KMS-11 (cell line): ENCODE measurements at regions not wholly inside any gene's neighbourhood (a gene's known extent, or its start where the extent isn't known, plus 50 kb on each side); places are given as distances from the start of the nearest gene placed in this dataset.

Source experiments
- H2AFZ ChIP-seq: fragments of 200-600 bp; sonication (generic); 2 replicates; pipeline ENCODE4 v1.6.1; 2016; ENCODE audit warnings: antibody characterized with exemption, mixed run types, low read depth
- H3K27ac ChIP-seq: fragments of 200-600 bp; sonication (generic); 2 replicates; pipeline ENCODE4 v1.6.1; 2016; ENCODE audit warnings: mild to moderate bottlenecking, mixed run types
- H3K27me3 ChIP-seq: fragments of 200-600 bp; sonication (generic); 2 replicates; pipeline ENCODE4 v1.6.1; 2017; ENCODE audit warnings: mild to moderate bottlenecking, low read depth, mixed run types, moderate library complexity; ENCODE audit not compliant: insufficient read depth
- H3K36me3 ChIP-seq: fragments of 200-600 bp; sonication (generic); 2 replicates; pipeline ENCODE4 v1.6.1; 2017; ENCODE audit warnings: mild to moderate bottlenecking, mixed run types; ENCODE audit not compliant: insufficient read depth
- H3K4me1 ChIP-seq: fragments of 200-600 bp; sonication (generic); 2 replicates; pipeline ENCODE4 v1.6.1; 2016; ENCODE audit warnings: mild to moderate bottlenecking, low read depth, mixed run types; ENCODE audit not compliant: poor library complexity, severe bottlenecking
- H3K4me2 ChIP-seq: fragments of 200-600 bp; sonication (generic); 2 replicates; pipeline ENCODE4 v1.7.0; 2016; ENCODE audit warnings: mild to moderate bottlenecking, mixed run types
- H3K4me3 ChIP-seq: fragments of 200-600 bp; sonication (generic); IDR thresholded peaks from 2 replicates; pipeline ENCODE4 v1.6.1; 2017; ENCODE audit warnings: low read depth, low read length, mixed read lengths; ENCODE audit not compliant: insufficient read depth
- H3K79me2 ChIP-seq: fragments of 200-600 bp; sonication (generic); 2 replicates; pipeline ENCODE4 v1.6.1; 2016; ENCODE audit warnings: low read depth, mixed run types; ENCODE audit not compliant: insufficient read depth
- H3K9ac ChIP-seq: fragments of 200-600 bp; sonication (generic); 2 replicates; pipeline ENCODE4 v1.6.1; 2016; ENCODE audit warnings: mild to moderate bottlenecking, mixed run types
- H4K20me1 ChIP-seq: fragments of 200-600 bp; sonication (generic); 2 replicates; pipeline ENCODE4 v1.6.1; 2016; ENCODE audit warnings: mild to moderate bottlenecking, mixed run types; ENCODE audit not compliant: insufficient read depth
- CTCF ChIP-seq: fragments of 200-600 bp; sonication (generic); conservative IDR thresholded peaks from 2 replicates; pipeline ENCODE4 v1.6.1; 2017; ENCODE audit warnings: low read depth, mild to moderate bottlenecking, antibody characterized with exemption, low read length, moderate library complexity, mixed read lengths

DNA sequence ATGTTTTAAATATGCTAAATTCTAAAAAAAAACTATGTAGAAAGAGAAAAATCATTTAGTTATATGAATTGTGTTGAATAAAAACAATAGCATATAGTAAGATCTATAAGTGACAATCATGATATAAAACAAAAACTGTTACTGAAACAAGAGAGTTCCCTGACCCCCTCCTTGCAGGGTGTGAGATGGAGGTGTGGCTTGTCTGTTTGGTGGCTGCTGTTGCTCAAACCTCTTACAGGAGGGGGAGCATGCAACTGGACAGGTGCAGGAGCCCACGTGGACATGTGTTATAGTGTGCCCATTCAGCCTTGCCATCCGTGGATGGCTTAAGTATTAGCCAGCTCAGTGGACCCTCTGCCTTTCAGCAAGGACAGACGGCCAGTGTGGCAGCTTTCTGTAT lies 206.7 kb downstream of the MOXD1 start:
- H3K4me1 ChIP-seq = peaks cover 19% of the 10 kb centered on the region
- H4K20me1 ChIP-seq = no peaks in the 10 kb centered on the region
- H3K27ac ChIP-seq = no peak overlapping the region
- H3K4me3 ChIP-seq = no peak overlapping the region
- H3K36me3 ChIP-seq = no peaks in the 10 kb centered on the region
- H3K4me2 ChIP-seq = no peak overlapping the region
- no peak overlapping the region for H3K9ac ChIP-seq
- no peak for TF ChIP-seq CTCF
- no peaks in the 10 kb centered on the region for H3K79me2 ChIP-seq
- H2AFZ ChIP-seq = no peak overlapping the region
- no peaks in the 10 kb centered on the region for H3K27me3 ChIP-seq

DNA sequence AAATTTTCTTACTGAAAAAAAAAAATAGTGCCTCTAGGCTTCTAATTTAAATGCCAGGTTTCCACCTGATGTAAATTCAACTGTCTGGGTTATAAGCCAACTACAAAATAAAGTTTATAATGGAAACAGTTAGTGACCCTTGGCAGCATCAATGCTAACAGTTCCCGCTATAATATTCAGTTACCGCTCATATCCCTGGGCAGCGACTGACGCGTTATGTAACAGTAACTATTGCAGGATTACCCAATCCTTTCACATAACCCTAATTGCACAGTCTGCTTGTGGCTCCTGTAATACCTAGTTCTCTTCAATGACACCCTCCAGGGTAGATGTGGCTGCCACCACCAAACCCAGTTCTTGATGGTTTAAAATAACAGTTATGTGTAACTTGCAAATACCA lies 208.6 kb downstream of the MOXD1 start:
- no peaks in the 10 kb centered on the region for H4K20me1 ChIP-seq
- no peak overlapping the region for H3K27ac ChIP-seq
- no peak for TF ChIP-seq CTCF
- no peaks in the 10 kb centered on the region for H3K36me3 ChIP-seq
- H3K4me1 ChIP-seq = peaks cover 31% of the 10 kb centered on the region
- no peak overlapping the region for H3K4me2 ChIP-seq
- no peak overlapping the region for H3K4me3 ChIP-seq
- H3K79me2 ChIP-seq = no peaks in the 10 kb centered on the region
- H3K9ac ChIP-seq = no peak overlapping the region
- H3K27me3 ChIP-seq = no peaks in the 10 kb centered on the region
- H2AFZ ChIP-seq = no peak overlapping the region

DNA sequence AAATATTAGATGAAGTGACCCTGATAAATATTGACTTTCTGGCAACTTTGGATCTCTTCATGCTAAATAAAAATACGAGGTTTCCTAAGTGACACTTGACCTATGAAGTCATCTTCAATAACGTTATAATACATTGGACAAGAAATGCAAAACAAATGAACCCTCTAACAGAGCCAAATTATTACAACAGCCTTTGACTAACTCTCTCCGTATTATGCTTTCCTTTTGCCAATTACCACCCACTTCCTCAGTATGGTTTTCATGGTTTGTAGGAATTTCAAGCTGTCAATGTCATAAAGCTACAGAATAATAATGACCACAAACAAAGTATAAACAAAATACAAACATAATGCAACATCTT lies 210.5 kb downstream of the MOXD1 start:
- no peak overlapping the region for H3K9ac ChIP-seq
- H3K27ac ChIP-seq = peak overlapping the region; percentile 32; the same call in 1 of the 2 replicates
- H3K79me2 ChIP-seq = no peaks in the 10 kb centered on the region
- H3K4me2 ChIP-seq = peak overlapping the region; percentile 72
- H3K36me3 ChIP-seq = no peaks in the 10 kb centered on the region
- no peaks in the 10 kb centered on the region for H3K27me3 ChIP-seq
- H3K4me1 ChIP-seq = peaks cover 31% of the 10 kb centered on the region
- no peak for TF ChIP-seq CTCF
- H3K4me3 ChIP-seq = no peak overlapping the region
- no peaks in the 10 kb centered on the region for H4K20me1 ChIP-seq
- H2AFZ ChIP-seq = no peak overlapping the region

DNA sequence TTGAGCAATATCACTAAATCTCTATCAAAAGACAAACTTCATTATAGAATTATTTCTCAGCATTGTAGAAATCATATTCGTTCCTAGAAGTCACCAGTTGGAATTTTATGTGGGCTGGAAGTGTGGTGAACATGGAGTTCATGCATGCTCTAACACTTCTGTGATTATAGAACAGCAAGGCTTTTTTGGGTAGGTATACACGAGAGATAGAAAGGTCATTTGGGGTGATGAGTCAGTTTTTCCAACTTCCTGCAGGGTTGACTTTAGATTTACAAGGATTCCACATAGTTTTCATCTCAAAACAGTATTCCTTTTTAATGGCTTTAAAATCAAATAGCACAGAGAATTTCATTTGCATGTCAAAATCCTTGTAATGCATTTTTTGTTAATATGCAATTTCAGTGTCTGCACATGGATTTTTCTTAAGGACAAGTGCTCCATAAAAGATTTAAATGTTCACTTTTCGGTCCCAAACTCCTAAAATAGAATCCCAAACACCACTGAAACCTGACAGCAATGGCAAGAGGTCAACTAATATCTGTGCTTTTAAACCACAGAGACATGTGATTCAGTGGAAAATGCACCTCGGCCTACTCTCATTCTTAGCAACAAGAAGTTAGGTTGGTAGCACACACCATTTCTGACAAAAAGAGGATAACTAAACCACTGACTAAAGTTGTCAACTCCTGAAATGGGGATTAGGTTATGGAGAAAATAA lies 211.0 kb downstream of the MOXD1 start:
- peaks cover 31% of the 10 kb centered on the region for H3K4me1 ChIP-seq
- H4K20me1 ChIP-seq = no peaks in the 10 kb centered on the region
- no peak for TF ChIP-seq CTCF
- H3K4me2 ChIP-seq = peak overlapping the region; percentile 72
- peak overlapping the region; percentile 32; the same call in 1 of the 2 replicates for H3K27ac ChIP-seq
- no peak overlapping the region for H3K9ac ChIP-seq
- H3K4me3 ChIP-seq = no peak overlapping the region
- H3K36me3 ChIP-seq = no peaks in the 10 kb centered on the region
- H3K79me2 ChIP-seq = no peaks in the 10 kb centered on the region
- H2AFZ ChIP-seq = no peak overlapping the region
- no peaks in the 10 kb centered on the region for H3K27me3 ChIP-seq
